SHP77 treated with DMSO at 0.1 percent for 48 hours (cell line): ENCODE measurements at regions not wholly inside any gene's neighbourhood (a gene's known extent, or its start where the extent isn't known, plus 50 kb on each side); places are given as distances from the start of the nearest gene placed in this dataset.
"Not testable (repeated sequence)": the region's sequence is repeated elsewhere in the genome, so short reads cannot be mapped to it uniquely, and the experiment has no call there.

Experiments
- DNase-seq: peaks from one replicate; lab custom pipeline; 2025; lab: John Stamatoyannopoulos, UW

DNA sequence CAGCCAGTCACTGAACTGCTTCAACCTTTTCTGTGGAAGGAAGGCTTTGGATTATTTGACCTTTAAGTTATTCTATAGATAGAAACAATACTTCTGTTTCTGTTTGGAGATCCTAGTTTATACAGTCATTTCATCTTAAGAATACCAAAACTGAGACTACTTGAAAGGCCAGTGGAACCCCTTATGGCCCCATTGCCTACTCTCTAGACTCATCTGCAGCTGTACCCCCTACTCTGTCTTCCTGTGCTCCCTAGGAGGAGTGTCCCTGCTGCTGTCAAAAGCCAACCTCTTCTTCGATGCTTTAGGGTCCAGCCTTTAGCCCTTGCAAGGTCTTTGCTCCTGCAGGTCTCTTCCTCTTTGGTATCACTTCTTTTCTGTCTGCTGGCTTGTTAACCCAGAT is 169.6 kb downstream of the EDEM1 start:
- DNase-seq = no peak

DNA sequence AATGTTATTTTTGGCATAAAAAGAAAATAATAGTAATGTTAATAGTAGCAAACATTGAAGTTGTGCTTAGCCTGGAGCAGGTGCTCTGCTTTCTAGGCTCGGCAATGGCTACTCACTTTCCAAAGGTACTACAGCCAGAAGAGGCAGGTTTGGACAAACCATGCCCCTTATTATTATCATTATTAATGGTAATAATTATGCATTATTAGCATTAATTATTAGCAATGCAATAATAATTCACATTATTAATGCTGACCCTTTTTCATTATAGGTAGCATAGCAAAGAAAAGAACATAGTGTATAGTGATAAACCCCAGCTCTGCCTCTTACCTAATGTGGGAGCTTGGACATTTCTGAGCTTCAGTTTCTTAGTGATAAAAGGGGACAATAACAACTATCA is 171.4 kb downstream of the EDEM1 start:
- DNase-seq = no peak

DNA sequence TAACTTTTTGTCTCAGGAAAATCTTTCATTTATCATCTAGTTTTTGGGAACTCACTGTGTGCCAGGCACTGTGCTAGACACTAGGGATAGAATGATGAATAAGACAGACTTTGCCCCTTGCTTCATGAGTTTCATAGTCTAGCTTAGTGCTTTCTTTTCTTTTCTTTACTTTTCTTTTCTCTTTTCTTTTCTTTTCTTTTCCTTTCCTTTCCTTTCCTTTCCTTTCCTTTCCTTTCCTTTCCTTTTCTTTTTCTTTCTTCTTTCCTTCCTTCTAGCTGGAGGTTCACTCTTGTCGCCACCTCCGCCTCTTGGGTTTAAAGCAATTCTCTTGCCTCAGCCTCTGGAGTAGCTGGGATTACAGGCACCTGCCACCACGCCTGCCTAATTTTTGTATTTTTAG is 172.9 kb downstream of the EDEM1 start:
- DNase-seq = no peak

DNA sequence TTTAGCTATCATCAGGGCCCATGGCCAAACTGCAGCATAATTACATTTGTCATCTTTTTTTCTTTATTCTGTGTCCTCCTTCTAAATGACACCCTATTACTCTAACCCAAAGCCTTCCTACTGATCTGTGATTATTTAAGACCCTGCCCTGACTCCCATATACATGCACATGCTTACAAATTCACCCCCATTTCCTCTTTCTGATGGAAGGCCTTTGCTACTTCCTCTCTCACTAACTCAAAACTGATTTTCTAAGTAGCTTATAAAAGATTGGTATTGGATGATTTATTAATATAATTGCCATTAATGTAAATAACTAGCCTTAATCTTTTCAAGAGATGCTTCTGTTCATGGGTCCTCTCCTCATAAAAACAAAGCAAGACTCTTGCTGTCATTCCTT is 179.2 kb downstream of the EDEM1 start:
- DNase-seq = no peak

DNA sequence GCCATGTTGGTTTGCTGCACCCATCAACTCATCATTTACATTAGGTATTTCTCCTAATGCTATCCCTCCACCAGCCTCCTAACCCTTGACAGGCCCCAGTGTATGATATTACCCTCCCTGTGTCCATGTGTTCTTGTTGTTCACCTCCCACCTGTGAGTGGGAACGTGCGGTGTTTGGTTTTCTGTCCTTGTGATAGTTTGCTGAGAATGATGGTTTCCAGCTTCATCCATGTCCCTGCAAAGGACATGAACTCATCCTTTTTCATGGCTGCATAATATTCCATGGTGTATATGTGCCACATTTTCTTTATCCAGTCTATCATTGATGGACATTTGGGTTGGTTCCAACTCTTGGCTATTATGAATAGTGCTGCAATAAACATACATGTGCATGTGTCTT is 184.0 kb downstream of the EDEM1 start:
- not testable (repeated sequence) for DNase-seq

DNA sequence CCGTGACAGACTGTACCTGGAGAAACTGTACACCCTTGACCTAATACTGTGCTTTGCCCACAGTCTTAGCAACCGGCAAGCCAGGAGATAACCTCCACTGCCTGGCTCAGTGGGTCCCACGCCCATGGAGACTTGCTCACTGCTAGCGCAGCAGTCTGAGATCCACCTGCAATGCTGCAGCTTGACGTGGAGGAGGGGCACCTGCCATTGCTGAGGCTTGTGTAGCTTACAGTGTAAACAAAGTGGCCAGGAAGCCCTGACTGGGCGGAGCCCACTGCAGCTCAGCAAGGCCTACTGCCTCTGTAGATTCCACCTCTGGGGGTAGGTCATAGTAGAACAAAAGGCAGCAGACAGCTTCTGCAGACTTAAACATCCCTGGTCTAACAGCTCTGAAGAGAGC is 189.3 kb downstream of the EDEM1 start:
- peak; percentile 77 for DNase-seq

DNA sequence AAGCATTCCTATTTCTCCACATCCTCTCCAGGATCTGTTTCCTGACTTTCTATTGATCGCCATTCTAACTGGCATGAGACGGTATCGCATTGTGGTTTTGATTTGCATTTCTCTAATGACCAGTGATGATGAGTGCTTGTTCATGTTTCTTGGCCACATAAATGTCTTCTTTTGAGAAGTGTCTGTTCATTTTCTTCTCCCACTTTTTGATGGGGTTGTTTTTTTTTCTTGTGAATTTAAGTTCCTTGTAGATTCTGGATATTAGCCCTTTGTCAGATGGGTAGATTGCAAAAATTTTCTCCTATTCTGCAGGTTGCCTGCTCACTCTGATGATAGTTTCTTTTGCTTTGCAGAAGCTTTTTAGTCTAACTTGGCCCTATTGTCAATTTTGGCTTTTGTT is 191.8 kb downstream of the EDEM1 start:
- not testable (repeated sequence) for DNase-seq

GRCh38 chr3:5383486-5384263 is 196.2 kb downstream of the EDEM1 start:
- not testable (repeated sequence) for DNase-seq

GRCh38 chr3:5384557-5385236 is 197.2 kb downstream of the EDEM1 start:
- DNase-seq = no peak

DNA sequence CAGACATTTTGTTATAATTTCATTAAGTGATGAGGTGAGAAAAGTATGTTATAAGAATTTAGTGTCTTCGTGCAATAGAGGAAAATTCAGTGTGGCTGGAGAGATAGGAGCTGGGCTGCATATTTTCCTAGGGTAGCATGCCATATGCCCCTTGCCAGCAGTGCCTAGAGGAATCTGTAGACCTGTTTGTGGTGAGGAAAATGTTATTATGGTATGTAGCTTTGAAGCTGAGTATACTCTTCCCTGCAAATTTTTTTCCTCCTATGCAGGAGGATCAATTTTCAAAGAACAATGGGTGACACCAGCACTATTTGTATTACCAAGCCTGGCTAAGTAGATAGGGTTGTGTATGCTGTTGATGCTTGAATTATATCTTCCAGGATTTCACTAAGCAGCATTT is 200.6 kb downstream of the EDEM1 start:
- DNase-seq = no peak

- DNase-seq = no peak
Observed at GRCh38 chr3:5389057-5389456, 201.6 kb downstream of the EDEM1 start.

GRCh38 chr3:5390221-5390620 is 202.7 kb downstream of the EDEM1 start:
- no peak for DNase-seq

DNA sequence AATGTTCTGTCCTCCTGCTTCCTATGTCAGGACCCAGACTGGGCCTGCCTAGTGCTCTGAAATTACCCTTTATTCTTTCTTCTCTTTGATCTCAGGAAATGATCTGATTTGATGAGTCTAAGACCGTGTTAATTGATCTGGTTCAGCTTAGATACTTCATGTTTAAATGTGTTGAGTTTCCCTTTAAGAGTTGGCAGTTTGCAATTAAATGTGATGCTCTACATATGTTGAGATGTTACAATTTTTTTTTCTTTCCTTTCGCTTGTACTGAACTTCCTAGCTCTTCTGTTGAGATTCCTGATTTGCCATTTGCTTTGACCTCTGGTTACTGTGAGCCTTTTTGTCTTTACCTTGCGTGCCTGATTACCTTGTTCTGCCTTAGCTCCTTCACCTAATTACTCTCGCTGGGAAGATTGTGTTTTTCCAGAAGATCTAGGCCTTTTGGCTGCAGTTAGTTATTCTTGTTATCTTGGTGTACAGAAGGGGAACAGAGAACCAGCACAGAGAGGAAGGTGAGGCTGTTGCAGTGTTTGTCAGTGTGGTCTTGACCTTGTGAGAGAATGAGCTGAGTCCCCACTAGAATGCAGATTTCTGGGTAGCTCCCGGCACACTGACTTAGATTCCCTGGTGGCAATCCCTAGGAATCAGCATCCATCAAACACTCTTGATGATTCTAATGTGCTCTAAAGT is 203.6 kb downstream of the EDEM1 start:
- DNase-seq = no peak

DNA sequence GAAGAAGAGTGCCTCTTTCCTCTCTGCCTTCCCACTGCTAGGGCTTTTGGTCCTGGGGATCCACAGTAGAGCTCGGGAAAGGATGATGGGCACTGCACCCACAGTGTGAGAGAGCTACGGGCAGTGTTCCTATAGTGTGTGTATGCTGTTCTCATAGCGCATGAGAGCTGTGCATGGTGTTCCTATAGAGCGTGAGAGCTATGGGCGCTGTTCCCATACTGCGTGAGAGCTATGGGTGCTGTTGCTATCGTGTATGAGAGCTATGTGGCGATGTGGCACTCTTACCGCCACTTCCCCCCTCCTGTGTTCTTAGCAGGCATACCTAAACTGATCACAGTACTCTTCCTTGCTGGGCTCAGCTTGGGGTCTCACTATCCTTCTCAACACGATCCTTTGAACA is 213.5 kb downstream of the EDEM1 start:
- DNase-seq = no peak

- no peak for DNase-seq
Observed at GRCh38 chr3:5404718-5405117, 217.2 kb downstream of the EDEM1 start.

- no peak for DNase-seq
Observed at GRCh38 chr3:5411786-5412185, 224.3 kb downstream of the EDEM1 start.

GRCh38 chr3:5423076-5423475 is 235.6 kb downstream of the EDEM1 start:
- DNase-seq = no peak

GRCh38 chr3:5423523-5423922 is 236.0 kb downstream of the EDEM1 start:
- no peak for DNase-seq

- no peak for DNase-seq
Observed at GRCh38 chr3:5425371-5425770, 237.9 kb downstream of the EDEM1 start.

- DNase-seq = peak; percentile 87
Observed at GRCh38 chr3:5426094-5426883, 238.8 kb downstream of the EDEM1 start.

DNA sequence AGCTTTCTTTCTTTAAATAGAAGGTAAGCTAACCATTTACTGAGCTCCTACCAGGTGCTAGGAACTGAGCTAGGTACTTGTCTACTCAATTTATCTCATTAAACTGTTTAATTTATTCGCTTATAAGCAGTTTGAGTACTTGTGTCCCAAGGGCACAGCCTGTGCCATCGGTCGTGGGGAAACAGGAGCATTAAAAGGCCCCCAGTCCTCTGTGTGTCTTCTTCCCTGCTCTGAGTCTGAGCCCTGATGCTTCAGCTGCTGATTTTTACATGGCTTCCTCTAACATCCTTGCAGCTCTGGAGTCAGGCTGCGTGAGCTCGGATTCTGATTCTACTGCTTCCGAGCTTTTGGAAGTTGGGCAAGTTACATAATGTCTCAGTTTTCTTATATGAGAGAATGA is 239.5 kb downstream of the EDEM1 start:
- DNase-seq = no peak

- no peak for DNase-seq
Observed at GRCh38 chr3:5427938-5428337, 240.4 kb downstream of the EDEM1 start.
